ENCODE measurements at regions not wholly inside any gene's neighbourhood (a gene's known extent, or its start where the extent isn't known, plus 50 kb on each side); places are given as distances from the start of the nearest gene placed in this dataset.
A peak's percentile ranks its signal among the peaks of the same experiment; 100 is the strongest.

GRCh38 chr20:12838261-12838866 is 170.4 kb upstream of the SPTLC3 start:
- H3K4me2 ChIP-seq (ENCODE audit: insufficient read depth, low read length), result no peak overlapping the region
- ChIA-PET POLR2A (no interaction called here), CTCF (ENCODE audit: low intra/inter-chr PET ratio) (no interaction called here)
- ATAC-seq, result no peak
- no peak overlapping the region for H3K9ac ChIP-seq (ENCODE audit: insufficient read depth in 1 of 2, low read depth in 2 of 2, low read length in 2 of 2)
- H3K4me1 ChIP-seq (replicated peaks in 1 of 2; ENCODE audit: control insufficient read depth in 2 of 2, insufficient read depth in 2 of 2, low read length in 2 of 2), result no peaks in the 10 kb centered on the region
- no peak for FAIRE-seq
- intact Hi-C loops (cut with micrococcal nuclease) (no loop called here), in situ Hi-C loops (cut with MboI) (no loop called here)
- no peak for DNase-seq (ENCODE audit: extremely low read depth in 1 of 4, low spot score in 3 of 4)
- H3K4me3 ChIP-seq, result no peak overlapping the region
- no peaks in the 10 kb centered on the region for H3K79me2 ChIP-seq (ENCODE audit: control insufficient read depth, insufficient read depth, low read length)
- TF ChIP-seq CTCF (IDR thresholded peaks at IDR 0.05 in 2 of 3, conservative IDR thresholded peaks at IDR 0.05 in 1 of 3; ENCODE audit: insufficient read depth in 2 of 3, low read depth in 1 of 3, low read length in 3 of 3) (0 out of 6 replicates have a peak, but pooled peaks of 2 of the 3 experiments have one; percentile 11 to 30), SRSF1 (IDR thresholded peaks at IDR 0.05; ENCODE audit: low read depth, low read length) (no peak)
- H4K20me1 ChIP-seq (replicated peaks; ENCODE audit: control insufficient read depth, insufficient read depth, low read length), result no peaks in the 10 kb centered on the region
- H3K9me3 ChIP-seq (replicated peaks; ENCODE audit: control insufficient read depth, insufficient read depth, low read depth, low read length), result no peaks in the 10 kb centered on the region
- H3K9me1 ChIP-seq (ENCODE audit: control insufficient read depth, insufficient read depth, low read length), result no peaks in the 10 kb centered on the region
- H3K27ac ChIP-seq (ENCODE audit: extremely low read depth, low read depth, low read length), result no peak overlapping the region
- 0% methylated on average over 2 of the region's 3 CpGs for WGBS (ENCODE audit: insufficient coverage, low coverage, missing lambda C conversion rate)
- no peak overlapping the region for H2AFZ ChIP-seq (ENCODE audit: low read depth, low read length)
- no peaks in the 10 kb centered on the region for H3K36me3 ChIP-seq (ENCODE audit: control insufficient read depth, insufficient read depth, low read length)
- H3K27me3 ChIP-seq (ENCODE audit: control insufficient read depth in 2 of 2, insufficient read depth in 2 of 2, low read length in 2 of 2), result no peaks in the 10 kb centered on the region
- BruUV-seq (replicated peaks), result no TSS peak

GRCh38 chr20:12847872-12848271 is 160.9 kb upstream of the SPTLC3 start:
- DNase-seq (ENCODE audit: extremely low read depth in 1 of 4, low spot score in 3 of 4), result no peak
- WGBS (ENCODE audit: insufficient coverage, low coverage, missing lambda C conversion rate), result 7% methylated on average over 2 of the region's 2 CpGs
- no TSS peak for BruUV-seq (replicated peaks)
- H2AFZ ChIP-seq (ENCODE audit: low read depth, low read length), result no peak overlapping the region
- in situ Hi-C loops (cut with MboI), result no loop called here
- H3K4me3 ChIP-seq, result no peak overlapping the region
- H3K4me2 ChIP-seq (ENCODE audit: insufficient read depth, low read length), result no peak overlapping the region
- H3K27ac ChIP-seq (ENCODE audit: extremely low read depth, low read depth, low read length), result no peak overlapping the region
- H3K36me3 ChIP-seq (ENCODE audit: control insufficient read depth, insufficient read depth, low read length), result no peaks in the 10 kb centered on the region
- ChIA-PET POLR2A (no interaction called here), CTCF (ENCODE audit: low intra/inter-chr PET ratio) (no interaction called here)
- no peaks in the 10 kb centered on the region for H3K9me3 ChIP-seq (replicated peaks; ENCODE audit: control insufficient read depth, insufficient read depth, low read depth, low read length)
- no peaks in the 10 kb centered on the region for H4K20me1 ChIP-seq (replicated peaks; ENCODE audit: control insufficient read depth, insufficient read depth, low read length)
- intact Hi-C loops (cut with micrococcal nuclease), result no loop called here
- H3K9me1 ChIP-seq (ENCODE audit: control insufficient read depth, insufficient read depth, low read length), result no peaks in the 10 kb centered on the region
- H3K4me1 ChIP-seq (replicated peaks in 1 of 2; ENCODE audit: control insufficient read depth in 2 of 2, insufficient read depth in 2 of 2, low read length in 2 of 2), result no peaks in the 10 kb centered on the region
- no peak for FAIRE-seq
- no peaks in the 10 kb centered on the region for H3K79me2 ChIP-seq (ENCODE audit: control insufficient read depth, insufficient read depth, low read length)
- H3K9ac ChIP-seq (ENCODE audit: insufficient read depth in 1 of 2, low read depth in 2 of 2, low read length in 2 of 2), result no peak overlapping the region
- H3K27me3 ChIP-seq (ENCODE audit: control insufficient read depth in 2 of 2, insufficient read depth in 2 of 2, low read length in 2 of 2), result no peaks in the 10 kb centered on the region
- no peak for ATAC-seq
- TF ChIP-seq ZNF134 (CRISPR knock-in tag; conservative IDR thresholded peaks at IDR 0.05), result no peak
- TF ChIP-seq SNAPC5 (CRISPR knock-in tag; IDR thresholded peaks at IDR 0.05), result no peak
- no peak for TF ChIP-seq DIDO1 (tag; IDR thresholded peaks at IDR 0.05; ENCODE audit: low read depth)
- TF ChIP-seq MXI1 (IDR thresholded peaks at IDR 0.05; ENCODE audit: low read depth, low read length), result no peak
- TF ChIP-seq FOXK1 (CRISPR knock-in tag; IDR thresholded peaks at IDR 0.05; ENCODE audit: borderline replicate concordance), result no peak
- TF ChIP-seq TBP (optimal IDR thresholded peaks at IDR 0.05; ENCODE audit: low read depth, low read length), result no peak
- TF ChIP-seq, protein P1, sequence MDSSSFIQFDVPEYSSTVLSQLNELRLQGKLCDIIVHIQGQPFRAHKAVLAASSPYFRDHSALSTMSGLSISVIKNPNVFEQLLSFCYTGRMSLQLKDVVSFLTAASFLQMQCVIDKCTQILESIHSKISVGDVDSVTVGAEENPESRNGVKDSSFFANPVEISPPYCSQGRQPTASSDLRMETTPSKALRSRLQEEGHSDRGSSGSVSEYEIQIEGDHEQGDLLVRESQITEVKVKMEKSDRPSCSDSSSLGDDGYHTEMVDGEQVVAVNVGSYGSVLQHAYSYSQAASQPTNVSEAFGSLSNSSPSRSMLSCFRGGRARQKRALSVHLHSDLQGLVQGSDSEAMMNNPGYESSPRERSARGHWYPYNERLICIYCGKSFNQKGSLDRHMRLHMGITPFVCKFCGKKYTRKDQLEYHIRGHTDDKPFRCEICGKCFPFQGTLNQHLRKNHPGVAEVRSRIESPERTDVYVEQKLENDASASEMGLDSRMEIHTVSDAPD (CRISPR knock-in tag; IDR thresholded peaks at IDR 0.05), result no peak
- no peak for TF ChIP-seq STAT5A (IDR thresholded peaks at IDR 0.05; ENCODE audit: borderline replicate concordance, low read length)
